Neural cell (in vitro differentiated cells): ENCODE measurements at regions not wholly inside any gene's neighbourhood (a gene's known extent, or its start where the extent isn't known, plus 50 kb on each side); places are given as distances from the start of the nearest gene placed in this dataset.

Experiments
- H2AFZ ChIP-seq: fragments of 200-600, 300-800 bp; sonication (generic), shearing (Covaris generic); 2 replicates; pipeline ENCODE4 v1.6.0; 2014; ENCODE audit warnings: low read depth, mild to moderate bottlenecking, antibody characterized with exemption, low read length, moderate library complexity
- H3F3A ChIP-seq: fragments of 200-600 bp; shearing (Covaris generic); 2 replicates; pipeline ENCODE4 v1.6.1; 2016; ENCODE audit warnings: mild to moderate bottlenecking, moderate library complexity, mixed read lengths, antibody characterized with exemption, low read length; ENCODE audit not compliant: insufficient read depth, poor library complexity, severe bottlenecking
- H3K27ac ChIP-seq: fragments of 200-600, 300-800 bp; sonication (generic), shearing (Covaris generic); 2 replicates; pipeline ENCODE4 v1.5.1; 2014; ENCODE audit warnings: mild to moderate bottlenecking, low read length, moderate library complexity
- H3K27me3 ChIP-seq: fragments of 300-800, 200-600 bp; sonication (generic), shearing (Covaris generic); 2 replicates; pipeline ENCODE4 v1.6.0; 2014; ENCODE audit warnings: mild to moderate bottlenecking, low read depth, low read length, moderate library complexity; ENCODE audit not compliant: insufficient read depth
- H3K36me3 ChIP-seq: fragments of 300-800, 200-600 bp; sonication (generic), shearing (Covaris generic); 2 replicates; pipeline ENCODE4 v1.5.1; 2014; ENCODE audit warnings: mild to moderate bottlenecking, antibody characterized with exemption, low read length, moderate library complexity; ENCODE audit not compliant: insufficient read depth
- H3K4me2 ChIP-seq: fragments of 300-800, 200-600 bp; sonication (generic), shearing (Covaris generic); 2 replicates; pipeline ENCODE4 v1.6.0; 2014; ENCODE audit warnings: mild to moderate bottlenecking, low read length
- H3K4me3 ChIP-seq: fragments of 300-800, 200-600 bp; sonication (generic), shearing (Covaris generic); 2 replicates; pipeline ENCODE4 v1.5.1; 2014; ENCODE audit warnings: mild to moderate bottlenecking, low read length, moderate library complexity
- H3K79me2 ChIP-seq: fragments of 200-600 bp; shearing (Covaris generic); replicated peaks from 2 replicates; pipeline ENCODE4 v1.6.0; 2014; ENCODE audit warnings: mild to moderate bottlenecking, low read length, moderate library complexity; ENCODE audit not compliant: insufficient read depth
- H3K9ac ChIP-seq: fragments of 300-800, 200-600 bp; sonication (generic), shearing (Covaris generic); 2 replicates; pipeline ENCODE4 v1.6.1; 2016; ENCODE audit warnings: mild to moderate bottlenecking, low read length, mixed read lengths
- H3K9me2 ChIP-seq: fragments of 200-600 bp; shearing (Covaris generic); 2 replicates; pipeline ENCODE4 v1.6.1; 2016; ENCODE audit warnings: mild to moderate bottlenecking, low read length, mixed read lengths; ENCODE audit not compliant: insufficient read depth
- H3K9me3 ChIP-seq: fragments of 200-600, 300-800 bp; sonication (generic), shearing (Covaris generic); 2 replicates; pipeline ENCODE4 v1.6.1; 2016; ENCODE audit warnings: mild to moderate bottlenecking, mixed run types, low read length, moderate library complexity, mixed read lengths
- H4K20me1 ChIP-seq: fragments of 200-600 bp; shearing (Covaris generic); 2 replicates; pipeline ENCODE4 v1.6.1; 2016; ENCODE audit warnings: mild to moderate bottlenecking, mixed run types; ENCODE audit not compliant: insufficient read depth
- CTCF ChIP-seq: fragments of 450-650 bp; IDR thresholded peaks from 2 replicates; pipeline ENCODE4 v1.5.1; 2014; ENCODE audit warnings: antibody characterized with exemption, mild to moderate bottlenecking, moderate library complexity; ENCODE audit not compliant: poor library complexity, severe bottlenecking
- EP300 ChIP-seq: fragments of 450-650 bp; conservative IDR thresholded peaks from 2 replicates; pipeline ENCODE4 v1.6.1; 2014; ENCODE audit warnings: antibody characterized with exemption, mild to moderate bottlenecking, moderate library complexity; ENCODE audit not compliant: poor library complexity, severe bottlenecking
- EZH2 ChIP-seq: fragments of 200-600, 300-800 bp; shearing (Covaris generic), sonication (generic); IDR thresholded peaks from 2 replicates; pipeline ENCODE4 v1.6.1; 2014; ENCODE audit warnings: antibody characterized with exemption, low read length, borderline replicate concordance, mild to moderate bottlenecking; ENCODE audit not compliant: insufficient read depth, poor library complexity, severe bottlenecking
- MXI1 ChIP-seq: fragments of 450-650 bp; conservative IDR thresholded peaks from 2 replicates; pipeline ENCODE4 v1.6.1; 2014; ENCODE audit warnings: antibody characterized with exemption, mild to moderate bottlenecking; ENCODE audit not compliant: poor library complexity, severe bottlenecking
- POLR2AphosphoS5 ChIP-seq: IDR thresholded peaks from 2 replicates; pipeline ENCODE4 v1.6.1; 2012
- RAD21 ChIP-seq: fragments of 450-650 bp; conservative IDR thresholded peaks from 2 replicates; pipeline ENCODE4 v1.6.1; 2014; ENCODE audit warnings: antibody characterized with exemption, mild to moderate bottlenecking, moderate library complexity
- REST ChIP-seq: IDR thresholded peaks from 2 replicates; pipeline ENCODE4 v1.6.1; 2012; ENCODE audit warnings: borderline replicate concordance
- SMC3 ChIP-seq: fragments of 450-650 bp; conservative IDR thresholded peaks from 2 replicates; pipeline ENCODE4 v1.6.1; 2014; ENCODE audit warnings: antibody characterized with exemption, mild to moderate bottlenecking, moderate library complexity; ENCODE audit not compliant: poor library complexity
- TAF1 ChIP-seq: IDR thresholded peaks from 2 replicates; pipeline ENCODE4 v1.6.1; 2012; ENCODE audit warnings: low read depth

- Histone ChIP-seq H3F3A (no peaks in the 10 kb centered on the region), H3K9me2 (no peaks in the 10 kb centered on the region), H2AFZ (no peak overlapping the region), H3K27me3 (no peaks in the 10 kb centered on the region), H3K9me3 (no peaks in the 10 kb centered on the region), H4K20me1 (no peaks in the 10 kb centered on the region), H3K9ac (no peak overlapping the region), H3K4me3 (no peak overlapping the region), H3K4me2 (no peak overlapping the region), H3K79me2 (no peaks in the 10 kb centered on the region), H3K27ac (no peak overlapping the region), H3K36me3 (no peaks in the 10 kb centered on the region)
- TF ChIP-seq CTCF (no peak), EZH2 (no peak), RAD21 (no peak), POLR2AphosphoS5 (no peak), SMC3 (no peak), REST (no peak), MXI1 (no peak), EP300 (no peak), TAF1 (no peak)
These were observed 261.8 kb downstream of the FOXD2 start for GRCh38 chr1:47699492-47700235.

GRCh38 chr1:47701283-47701682 lies 263.4 kb downstream of the FOXD2 start:
- Histone ChIP-seq H3K36me3 (no peaks in the 10 kb centered on the region), H3K79me2 (no peaks in the 10 kb centered on the region), H3K9me3 (no peaks in the 10 kb centered on the region), H3K4me2 (no peak overlapping the region), H3K9ac (no peak overlapping the region), H3K27ac (no peak overlapping the region), H4K20me1 (no peaks in the 10 kb centered on the region), H2AFZ (no peak overlapping the region), H3K9me2 (no peaks in the 10 kb centered on the region), H3F3A (no peaks in the 10 kb centered on the region), H3K4me3 (no peak overlapping the region), H3K27me3 (no peaks in the 10 kb centered on the region)
- TF ChIP-seq TAF1 (no peak), EP300 (no peak), POLR2AphosphoS5 (no peak), EZH2 (no peak), MXI1 (no peak), RAD21 (no peak), REST (no peak)
